ENCODE measurements at regions not wholly inside any gene's neighbourhood (a gene's known extent, or its start where the extent isn't known, plus 50 kb on each side); places are given as distances from the start of the nearest gene placed in this dataset.

GRCh38 chr7:156515911-156516790 lies 124.4 kb upstream of the RNF32 start (continued):
- no peak for TF ChIP-seq MEIS2 (CRISPR knock-in tag; IDR thresholded peaks at IDR 0.05)
- TF ChIP-seq MTA3 (CRISPR knock-in tag; IDR thresholded peaks at IDR 0.05) = no peak
- peak; percentile 61 for TF ChIP-seq ZMYM4 (CRISPR knock-in tag; IDR thresholded peaks at IDR 0.05)
- no peak for TF ChIP-seq NFIB (CRISPR knock-in tag; IDR thresholded peaks at IDR 0.05; ENCODE audit: borderline replicate concordance)
- no peak for TF ChIP-seq EHMT2 (IDR thresholded peaks at IDR 0.05; ENCODE audit: borderline replicate concordance, low read depth, low read length)
- TF ChIP-seq, protein P1, sequence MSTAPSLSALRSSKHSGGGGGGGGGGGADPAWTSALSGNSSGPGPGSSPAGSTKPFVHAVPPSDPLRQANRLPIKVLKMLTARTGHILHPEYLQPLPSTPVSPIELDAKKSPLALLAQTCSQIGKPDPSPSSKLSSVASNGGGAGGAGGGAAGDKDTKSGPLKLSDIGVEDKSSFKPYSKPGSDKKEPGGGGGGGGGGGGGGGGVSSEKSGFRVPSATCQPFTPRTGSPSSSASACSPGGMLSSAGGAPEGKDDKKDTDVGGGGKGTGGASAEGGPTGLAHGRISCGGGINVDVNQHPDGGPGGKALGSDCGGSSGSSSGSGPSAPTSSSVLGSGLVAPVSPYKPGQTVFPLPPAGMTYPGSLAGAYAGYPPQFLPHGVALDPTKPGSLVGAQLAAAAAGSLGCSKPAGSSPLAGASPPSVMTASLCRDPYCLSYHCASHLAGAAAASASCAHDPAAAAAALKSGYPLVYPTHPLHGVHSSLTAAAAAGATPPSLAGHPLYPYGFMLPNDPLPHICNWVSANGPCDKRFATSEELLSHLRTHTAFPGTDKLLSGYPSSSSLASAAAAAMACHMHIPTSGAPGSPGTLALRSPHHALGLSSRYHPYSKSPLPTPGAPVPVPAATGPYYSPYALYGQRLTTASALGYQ (CRISPR knock-in tag; IDR thresholded peaks at IDR 0.05) = no peak
- no peak for TF ChIP-seq TCF7L2 (IDR thresholded peaks at IDR 0.05; ENCODE audit: low read depth, low read length)
- no peak; the same call in 1 of the 2 replicates for TF ChIP-seq MXD4 (CRISPR knock-in tag; IDR thresholded peaks at IDR 0.05)
- TF ChIP-seq ZSCAN29 (CRISPR knock-in tag; conservative IDR thresholded peaks at IDR 0.05) = no peak
- peak; percentile 44; the same call in 1 of the 2 replicates for TF ChIP-seq ETV5 (CRISPR knock-in tag; IDR thresholded peaks at IDR 0.05; ENCODE audit: borderline replicate concordance)
- no peak for TF ChIP-seq PRMT3 (CRISPR knock-in tag; IDR thresholded peaks at IDR 0.05; ENCODE audit: borderline replicate concordance, low read depth)
- no peak for TF ChIP-seq KAT2B (IDR thresholded peaks at IDR 0.05; ENCODE audit: borderline replicate concordance, low read depth, low read length)
- no peak for TF ChIP-seq HCFC1 (IDR thresholded peaks at IDR 0.05; ENCODE audit: low read depth, low read length)
- peak; percentile 98 for TF ChIP-seq NCOR1 (IDR thresholded peaks at IDR 0.05; ENCODE audit: borderline replicate concordance, low read length)
- TF ChIP-seq ZBTB4 (CRISPR knock-in tag; IDR thresholded peaks at IDR 0.05; ENCODE audit: borderline replicate concordance) = no peak
- TF ChIP-seq, protein P2, sequence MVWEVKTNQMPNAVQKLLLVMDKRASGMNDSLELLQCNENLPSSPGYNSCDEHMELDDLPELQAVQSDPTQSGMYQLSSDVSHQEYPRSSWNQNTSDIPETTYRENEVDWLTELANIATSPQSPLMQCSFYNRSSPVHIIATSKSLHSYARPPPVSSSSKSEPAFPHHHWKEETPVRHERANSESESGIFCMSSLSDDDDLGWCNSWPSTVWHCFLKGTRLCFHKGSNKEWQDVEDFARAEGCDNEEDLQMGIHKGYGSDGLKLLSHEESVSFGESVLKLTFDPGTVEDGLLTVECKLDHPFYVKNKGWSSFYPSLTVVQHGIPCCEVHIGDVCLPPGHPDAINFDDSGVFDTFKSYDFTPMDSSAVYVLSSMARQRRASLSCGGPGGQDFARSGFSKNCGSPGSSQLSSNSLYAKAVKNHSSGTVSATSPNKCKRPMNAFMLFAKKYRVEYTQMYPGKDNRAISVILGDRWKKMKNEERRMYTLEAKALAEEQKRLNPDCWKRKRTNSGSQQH (CRISPR knock-in tag; IDR thresholded peaks at IDR 0.05; ENCODE audit: low read depth) = 0 out of 2 replicates have a peak, but pooled peaks have one; percentile 23
- TF ChIP-seq CHCHD3 (CRISPR knock-in tag; IDR thresholded peaks at IDR 0.05) = no peak
- TF ChIP-seq, protein P3, sequence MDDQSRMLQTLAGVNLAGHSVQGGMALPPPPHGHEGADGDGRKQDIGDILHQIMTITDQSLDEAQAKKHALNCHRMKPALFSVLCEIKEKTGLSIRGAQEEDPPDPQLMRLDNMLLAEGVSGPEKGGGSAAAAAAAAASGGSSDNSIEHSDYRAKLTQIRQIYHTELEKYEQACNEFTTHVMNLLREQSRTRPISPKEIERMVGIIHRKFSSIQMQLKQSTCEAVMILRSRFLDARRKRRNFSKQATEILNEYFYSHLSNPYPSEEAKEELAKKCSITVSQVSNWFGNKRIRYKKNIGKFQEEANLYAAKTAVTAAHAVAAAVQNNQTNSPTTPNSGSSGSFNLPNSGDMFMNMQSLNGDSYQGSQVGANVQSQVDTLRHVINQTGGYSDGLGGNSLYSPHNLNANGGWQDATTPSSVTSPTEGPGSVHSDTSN (CRISPR knock-in tag; IDR thresholded peaks at IDR 0.05; ENCODE audit: borderline replicate concordance) = no peak
- no peak for TF ChIP-seq HES4 (CRISPR knock-in tag; IDR thresholded peaks at IDR 0.05; ENCODE audit: borderline replicate concordance)
- no peak for TF ChIP-seq ZBTB44 (CRISPR knock-in tag; IDR thresholded peaks at IDR 0.05)

Data from HepG2 (cell line).